ENCODE measurements at regions not wholly inside any gene's neighbourhood (a gene's known extent, or its start where the extent isn't known, plus 50 kb on each side); places are given as distances from the start of the nearest gene placed in this dataset.

GRCh38 chr14:22456421-22456820 lies 132.6 kb downstream of the DAD1 start:
- TF ChIP-seq MAX (IDR thresholded peaks at IDR 0.05) (no peak), POLR2A (IDR thresholded peaks at IDR 0.05; ENCODE audit: borderline replicate concordance, extremely low read depth, insufficient read depth, insufficient read length) (no peak), FOSL1 (IDR thresholded peaks at IDR 0.05; ENCODE audit: low read depth) (no peak), CTCF (IDR thresholded peaks at IDR 0.05 in 2 of 3, conservative IDR thresholded peaks at IDR 0.05 in 1 of 3; ENCODE audit: borderline replicate concordance in 1 of 3, insufficient read depth in 1 of 3, low read depth in 2 of 3, low read length in 2 of 3) (no peak), EZH2 (IDR thresholded peaks at IDR 0.05) (no peak), REST (IDR thresholded peaks at IDR 0.05; ENCODE audit: low read depth) (no peak), ZFX (IDR thresholded peaks at IDR 0.05) (no peak), YY1 (IDR thresholded peaks at IDR 0.05; ENCODE audit: extremely low read depth, insufficient replicate concordance, low read depth, low read length) (no peak), ZNF274 (IDR thresholded peaks at IDR 0.05; ENCODE audit: low read depth, low read length) (no peak), CEBPB (IDR thresholded peaks at IDR 0.05; ENCODE audit: low read depth) (no peak)
